ENCODE measurements at regions not wholly inside any gene's neighbourhood (a gene's known extent, or its start where the extent isn't known, plus 50 kb on each side); places are given as distances from the start of the nearest gene placed in this dataset.

DNA sequence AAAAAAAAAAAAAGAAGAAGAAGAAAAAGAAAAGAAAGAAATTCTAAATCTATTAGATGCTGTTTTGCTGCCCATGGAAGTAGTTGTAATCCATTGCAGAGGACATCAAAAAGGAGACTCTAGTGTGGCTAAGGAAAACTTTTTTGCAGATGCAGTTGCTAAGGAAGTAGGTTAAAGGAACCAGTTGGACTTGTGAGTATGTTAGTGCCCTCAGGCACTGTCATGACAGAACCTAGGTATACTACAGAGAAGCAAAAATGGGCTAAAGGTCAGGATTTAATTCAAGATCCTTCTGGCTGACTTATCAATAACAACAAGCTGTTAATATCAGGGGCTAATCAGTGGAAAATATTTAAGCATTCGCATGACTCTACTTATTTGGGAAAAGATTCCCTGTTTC lies 1571.6 kb upstream of the FLRT2 start:
- no peak for TF ChIP-seq EP300 (IDR thresholded peaks at IDR 0.05)
- TF ChIP-seq, protein P1, sequence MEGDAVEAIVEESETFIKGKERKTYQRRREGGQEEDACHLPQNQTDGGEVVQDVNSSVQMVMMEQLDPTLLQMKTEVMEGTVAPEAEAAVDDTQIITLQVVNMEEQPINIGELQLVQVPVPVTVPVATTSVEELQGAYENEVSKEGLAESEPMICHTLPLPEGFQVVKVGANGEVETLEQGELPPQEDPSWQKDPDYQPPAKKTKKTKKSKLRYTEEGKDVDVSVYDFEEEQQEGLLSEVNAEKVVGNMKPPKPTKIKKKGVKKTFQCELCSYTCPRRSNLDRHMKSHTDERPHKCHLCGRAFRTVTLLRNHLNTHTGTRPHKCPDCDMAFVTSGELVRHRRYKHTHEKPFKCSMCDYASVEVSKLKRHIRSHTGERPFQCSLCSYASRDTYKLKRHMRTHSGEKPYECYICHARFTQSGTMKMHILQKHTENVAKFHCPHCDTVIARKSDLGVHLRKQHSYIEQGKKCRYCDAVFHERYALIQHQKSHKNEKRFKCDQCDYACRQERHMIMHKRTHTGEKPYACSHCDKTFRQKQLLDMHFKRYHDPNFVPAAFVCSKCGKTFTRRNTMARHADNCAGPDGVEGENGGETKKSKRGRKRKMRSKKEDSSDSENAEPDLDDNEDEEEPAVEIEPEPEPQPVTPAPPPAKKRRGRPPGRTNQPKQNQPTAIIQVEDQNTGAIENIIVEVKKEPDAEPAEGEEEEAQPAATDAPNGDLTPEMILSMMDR (IDR thresholded peaks at IDR 0.05), result no peak
- no peak for TF ChIP-seq POLR2A (IDR thresholded peaks at IDR 0.05)
- TF ChIP-seq POLR2AphosphoS5 (IDR thresholded peaks at IDR 0.05), result no peak

Data from upper lobe of left lung (tissue), 4 donors.